ENCODE measurements at regions not wholly inside any gene's neighbourhood (a gene's known extent, or its start where the extent isn't known, plus 50 kb on each side); places are given as distances from the start of the nearest gene placed in this dataset.

- no peak for TF ChIP-seq ZFP30 (CRISPR knock-in tag; IDR thresholded peaks at IDR 0.05)
- TF ChIP-seq ZNF70 (CRISPR knock-in tag; IDR thresholded peaks at IDR 0.05) = no peak
- TF ChIP-seq CREB5 (CRISPR knock-in tag; IDR thresholded peaks at IDR 0.05; ENCODE audit: low read depth) = no peak
- no peak for TF ChIP-seq CSDC2 (CRISPR knock-in tag; IDR thresholded peaks at IDR 0.05)
- no peak for TF ChIP-seq CSRNP3 (CRISPR knock-in tag; IDR thresholded peaks at IDR 0.05)
- TF ChIP-seq GLIS3 (CRISPR knock-in tag; IDR thresholded peaks at IDR 0.05) = no peak
- TF ChIP-seq PPARA (CRISPR knock-in tag; IDR thresholded peaks at IDR 0.05; ENCODE audit: borderline replicate concordance) = no peak
- TF ChIP-seq SNAI2 (CRISPR knock-in tag; IDR thresholded peaks at IDR 0.05) = no peak
- no peak for TF ChIP-seq ZNF565 (CRISPR knock-in tag; conservative IDR thresholded peaks at IDR 0.05; ENCODE audit: low read depth)
- no peak for TF ChIP-seq TSHZ2 (CRISPR knock-in tag; IDR thresholded peaks at IDR 0.05)
- no peak for TF ChIP-seq PATZ1 (CRISPR knock-in tag; IDR thresholded peaks at IDR 0.05; ENCODE audit: borderline replicate concordance)
- no peak for TF ChIP-seq ISL1 (CRISPR knock-in tag; IDR thresholded peaks at IDR 0.05)
- no peak for TF ChIP-seq ZFP3 (CRISPR knock-in tag; IDR thresholded peaks at IDR 0.05)
- TF ChIP-seq TCF4 (CRISPR knock-in tag; IDR thresholded peaks at IDR 0.05; ENCODE audit: borderline replicate concordance) = no peak
- no peak for TF ChIP-seq ZNF8 (CRISPR knock-in tag; IDR thresholded peaks at IDR 0.05)
- TF ChIP-seq ARNTL (CRISPR knock-in tag; IDR thresholded peaks at IDR 0.05; ENCODE audit: borderline replicate concordance, low read depth) = no peak
- TF ChIP-seq ESRRG (CRISPR knock-in tag; IDR thresholded peaks at IDR 0.05) = no peak
- TF ChIP-seq BACH2 (CRISPR knock-in tag; IDR thresholded peaks at IDR 0.05; ENCODE audit: borderline replicate concordance) = no peak
- TF ChIP-seq RARB (CRISPR knock-in tag; IDR thresholded peaks at IDR 0.05) = no peak
These were observed 351.6 kb downstream of the METTL4 start for GRCh38 chr18:2219706-2220105.

GRCh38 chr18:2222270-2223185 is 348.8 kb downstream of the METTL4 start:
- no peak for TF ChIP-seq ZNF8 (CRISPR knock-in tag; IDR thresholded peaks at IDR 0.05)
- no peak for TF ChIP-seq ISL1 (CRISPR knock-in tag; IDR thresholded peaks at IDR 0.05)
- no peak for TF ChIP-seq ZNF70 (CRISPR knock-in tag; IDR thresholded peaks at IDR 0.05)
- no peak for TF ChIP-seq ZFP3 (CRISPR knock-in tag; IDR thresholded peaks at IDR 0.05)
- TF ChIP-seq CSDC2 (CRISPR knock-in tag; IDR thresholded peaks at IDR 0.05) = no peak
- no peak for TF ChIP-seq GLIS3 (CRISPR knock-in tag; IDR thresholded peaks at IDR 0.05)
- TF ChIP-seq PATZ1 (CRISPR knock-in tag; IDR thresholded peaks at IDR 0.05; ENCODE audit: borderline replicate concordance) = no peak
- no peak for TF ChIP-seq BACH2 (CRISPR knock-in tag; IDR thresholded peaks at IDR 0.05; ENCODE audit: borderline replicate concordance)
- no peak for TF ChIP-seq ZC3H10 (CRISPR knock-in tag; IDR thresholded peaks at IDR 0.05)
- TF ChIP-seq ZNF565 (CRISPR knock-in tag; conservative IDR thresholded peaks at IDR 0.05; ENCODE audit: low read depth) = no peak
- no peak for TF ChIP-seq TSHZ2 (CRISPR knock-in tag; IDR thresholded peaks at IDR 0.05)
- TF ChIP-seq ARNTL (CRISPR knock-in tag; IDR thresholded peaks at IDR 0.05; ENCODE audit: borderline replicate concordance, low read depth) = no peak
- no peak for ATAC-seq

More at GRCh38 chr18:2219706-2220105, 351.6 kb downstream of the METTL4 start:
- ATAC-seq = no peak

Measured in SK-N-SH treated with all-trans-retinoic acid at 6 μM for 48 hours (cell line).